Prostate gland (tissue), 2 donors: ENCODE measurements at regions not wholly inside any gene's neighbourhood (a gene's known extent, or its start where the extent isn't known, plus 50 kb on each side); places are given as distances from the start of the nearest gene placed in this dataset.

Experiments
- CTCF ChIP-seq, 4 experiments: fragments of 200-600 bp in 2 of 4; fragments of 450-650 bp in 2 of 4; sonication (generic) in 2 of 4; IDR thresholded peaks; 1 replicate in 3 of 4; 2 replicates in 1 of 4; pipeline ENCODE4 v1.5.1; 2016 to 2019; ENCODE audit warnings: antibody characterized with exemption in 4 of 4, mild to moderate bottlenecking in 2 of 4, moderate library complexity in 2 of 4
- POLR2A ChIP-seq: fragments of 450-650 bp; IDR thresholded peaks from one replicate; pipeline ENCODE4 v1.6.1; 2016; ENCODE audit warnings: antibody characterized with exemption, mild to moderate bottlenecking
- POLR2AphosphoS5 ChIP-seq: sonication (generic); formaldehyde crosslinking; IDR thresholded peaks from one replicate; pipeline ENCODE4 v1.6.1; 2017; ENCODE audit warnings: antibody characterized with exemption

GRCh38 chr4:182136201-182136600, 107.0 kb upstream of the TENM3 start:
- no peak for TF ChIP-seq CTCF (IDR thresholded peaks at IDR 0.05)
- TF ChIP-seq POLR2A, result no peak
- TF ChIP-seq POLR2AphosphoS5, result no peak
